ENCODE measurements at regions not wholly inside any gene's neighbourhood (a gene's known extent, or its start where the extent isn't known, plus 50 kb on each side); places are given as distances from the start of the nearest gene placed in this dataset.

DNA sequence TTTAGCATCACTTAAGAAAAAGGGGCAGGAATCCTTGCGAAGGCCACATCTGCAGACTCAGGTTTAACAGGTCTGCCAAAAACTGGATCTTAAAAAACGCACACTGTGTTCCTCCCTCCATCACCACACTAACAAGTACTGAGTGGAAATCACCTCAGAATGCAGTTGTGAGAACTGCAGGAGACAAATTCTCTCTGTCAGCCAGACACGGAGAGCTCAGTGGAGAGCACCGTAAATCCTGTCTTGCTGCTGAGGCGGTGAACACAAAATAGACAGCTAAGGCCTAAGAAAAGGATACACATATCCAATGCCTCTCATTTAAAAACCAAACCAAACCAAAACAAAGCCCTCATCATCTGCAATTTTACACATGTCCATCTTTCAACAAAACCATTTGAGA lies 1287.6 kb downstream of the EFNB2 start:
- TF ChIP-seq CTCF (IDR thresholded peaks at IDR 0.05; ENCODE audit: low read depth, low read length, poor library complexity, severe bottlenecking) (no peak), EZH2phosphoT487 (IDR thresholded peaks at IDR 0.05; ENCODE audit: borderline replicate concordance, low read length) (no peak)
